GM21723 (cell line): ENCODE measurements at regions not wholly inside any gene's neighbourhood (a gene's known extent, or its start where the extent isn't known, plus 50 kb on each side); places are given as distances from the start of the nearest gene placed in this dataset.
"Not testable (repeated sequence)": the region's sequence is repeated elsewhere in the genome, so short reads cannot be mapped to it uniquely, and the experiment has no call there.

Experiments
- ATAC-seq: cut with Tn5 transposase; IDR thresholded peaks from one replicate; pipeline ENCODE4 v1.9.1; 2021; ENCODE audit warnings: mild to moderate bottlenecking, moderate library complexity; ENCODE audit not compliant: unreplicated experiment

- ATAC-seq: not testable (repeated sequence)
These were observed 156.4 kb upstream of the ETV3 start for GRCh38 chr1:157294387-157295145.

GRCh38 chr1:157292809-157293564 is 154.8 kb upstream of the ETV3 start:
- ATAC-seq: no peak

DNA sequence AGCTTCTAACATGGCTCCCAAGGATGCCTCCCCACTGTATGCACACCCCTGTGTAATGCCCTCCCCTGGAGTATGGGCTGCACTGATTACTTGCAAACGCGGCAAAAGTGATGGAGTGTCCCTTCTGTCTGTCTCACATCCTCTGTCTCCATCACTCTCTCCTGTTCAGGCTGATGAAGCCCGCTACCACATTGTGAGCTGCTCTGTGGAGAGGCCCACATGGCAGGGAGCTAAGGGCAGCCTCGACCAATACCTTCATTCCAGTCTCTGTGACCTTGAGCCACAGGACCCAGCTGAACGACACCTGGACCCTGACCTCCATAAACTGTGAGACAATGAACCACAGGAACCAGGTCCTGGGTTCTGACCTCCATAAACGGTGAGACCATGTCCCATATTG is 154.1 kb upstream of the ETV3 start:
- no peak for ATAC-seq

GRCh38 chr1:157291083-157291482 is 152.9 kb upstream of the ETV3 start:
- ATAC-seq: no peak

DNA sequence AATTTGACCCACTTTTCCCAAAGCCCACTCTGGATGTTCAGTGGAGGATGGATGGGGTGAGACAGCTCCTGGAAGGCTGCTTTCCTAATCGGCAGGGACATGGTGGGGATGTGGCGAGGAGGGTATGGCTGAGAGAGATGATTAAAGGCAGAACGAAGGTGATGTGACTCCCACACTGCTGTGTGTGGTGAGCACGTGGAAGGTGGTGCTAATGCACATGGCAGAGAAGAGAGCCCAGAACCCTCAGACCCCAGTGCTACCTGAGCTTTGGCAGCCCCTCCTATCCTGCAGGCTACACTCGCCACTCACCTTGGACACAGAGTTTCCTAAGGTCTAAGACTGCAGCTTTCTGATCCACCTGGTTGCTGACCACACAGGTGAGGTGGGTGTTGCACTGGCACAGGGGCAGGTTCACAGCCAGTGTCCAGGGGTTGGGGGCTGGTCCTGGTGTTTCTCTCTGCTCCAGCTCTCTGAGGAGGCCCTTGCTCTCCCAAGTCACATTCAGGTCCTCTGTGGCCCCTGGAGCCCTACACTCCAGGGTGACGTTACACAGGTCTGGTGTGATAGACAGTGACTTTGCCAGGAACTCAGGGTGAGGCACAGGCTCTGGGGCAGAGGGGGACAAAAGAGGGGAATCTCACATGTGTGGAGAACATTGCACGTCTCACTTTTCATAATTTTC is 151.4 kb upstream of the ETV3 start:
- no peak for ATAC-seq

DNA sequence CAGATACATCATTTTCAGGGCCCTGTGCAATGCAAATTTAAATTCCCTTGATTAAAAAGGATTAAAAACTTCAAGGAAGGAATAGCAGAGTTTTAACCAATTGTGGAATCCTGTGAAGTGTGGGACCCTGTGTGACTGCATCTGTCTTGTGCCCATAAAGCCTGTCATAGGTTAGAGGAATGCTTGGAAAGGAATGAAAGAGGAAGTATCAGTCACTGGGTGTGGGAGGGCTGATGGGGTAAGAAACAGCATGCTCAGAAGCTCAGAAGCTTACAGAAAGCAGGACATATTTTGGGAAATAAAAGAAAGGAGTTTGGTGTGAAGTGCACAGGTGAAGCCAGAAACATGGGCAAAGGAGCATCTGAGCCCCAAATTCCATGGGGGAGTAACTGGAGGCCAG is 150.8 kb upstream of the ETV3 start:
- ATAC-seq: no peak

DNA sequence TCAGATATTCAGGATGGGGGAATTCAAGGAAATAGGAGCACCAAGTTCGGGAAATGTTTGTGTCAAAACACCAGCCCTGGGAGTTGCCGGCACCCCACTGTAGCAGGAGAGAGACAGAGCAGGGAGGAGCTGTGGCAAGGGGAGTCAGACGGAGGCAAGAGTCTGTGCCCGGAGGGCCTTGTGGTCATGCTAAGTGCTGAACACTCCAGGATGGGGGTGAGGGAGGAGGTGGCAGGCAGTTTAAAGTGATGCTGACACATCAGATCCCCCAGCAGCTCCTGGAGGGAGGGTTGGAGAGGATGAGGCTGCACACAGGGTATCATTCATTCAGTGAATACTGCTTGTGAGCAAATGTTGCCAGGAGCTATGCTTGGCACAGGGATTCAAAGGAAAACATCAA is 150.3 kb upstream of the ETV3 start:
- ATAC-seq: no peak

DNA sequence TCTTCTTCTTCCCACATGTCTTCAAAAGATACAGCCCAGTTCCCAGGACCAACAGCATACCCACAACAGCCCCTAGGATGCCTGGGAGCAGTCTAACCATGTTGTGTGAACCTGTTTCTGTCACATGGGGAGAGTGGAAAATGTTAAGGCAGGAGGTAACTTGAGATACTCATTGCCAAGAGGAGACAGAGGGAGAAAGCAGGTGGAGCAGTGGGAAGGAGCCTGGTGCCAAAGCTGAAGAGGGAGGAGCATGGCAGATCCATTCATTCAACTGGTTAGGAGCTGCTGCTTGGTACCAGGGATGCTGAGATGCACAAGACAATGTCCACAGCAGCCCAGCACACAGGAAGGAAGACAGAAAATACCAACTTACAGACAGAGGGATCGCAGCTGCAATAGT is 149.8 kb upstream of the ETV3 start:
- ATAC-seq: no peak

GRCh38 chr1:157287462-157287861 is 149.3 kb upstream of the ETV3 start:
- ATAC-seq: no peak

- no peak for ATAC-seq
These were observed 148.6 kb upstream of the ETV3 start for GRCh38 chr1:157286646-157287420.

GRCh38 chr1:157286096-157286495 is 147.9 kb upstream of the ETV3 start:
- ATAC-seq: no peak

DNA sequence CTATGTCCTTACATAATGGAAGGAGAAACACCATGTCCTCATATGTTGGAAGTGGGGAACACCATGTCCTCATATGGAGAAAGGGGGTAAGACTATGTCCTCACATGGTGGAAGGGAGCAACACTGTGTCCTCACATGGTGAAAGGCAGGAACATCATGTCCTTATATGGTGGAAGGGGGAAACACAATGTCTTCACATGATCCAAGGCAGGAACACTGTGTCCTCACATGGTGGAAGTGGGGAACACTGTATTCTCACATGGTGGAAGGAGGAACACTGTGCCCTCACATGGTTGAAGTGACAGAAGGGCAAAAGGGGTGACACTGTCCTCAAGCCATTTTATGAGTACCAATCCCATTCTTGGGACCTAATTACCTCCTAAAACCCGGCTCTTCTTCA is 146.3 kb upstream of the ETV3 start:
- ATAC-seq: no peak

- no peak for ATAC-seq
These were observed 141.6 kb upstream of the ETV3 start for GRCh38 chr1:157279802-157280140.

DNA sequence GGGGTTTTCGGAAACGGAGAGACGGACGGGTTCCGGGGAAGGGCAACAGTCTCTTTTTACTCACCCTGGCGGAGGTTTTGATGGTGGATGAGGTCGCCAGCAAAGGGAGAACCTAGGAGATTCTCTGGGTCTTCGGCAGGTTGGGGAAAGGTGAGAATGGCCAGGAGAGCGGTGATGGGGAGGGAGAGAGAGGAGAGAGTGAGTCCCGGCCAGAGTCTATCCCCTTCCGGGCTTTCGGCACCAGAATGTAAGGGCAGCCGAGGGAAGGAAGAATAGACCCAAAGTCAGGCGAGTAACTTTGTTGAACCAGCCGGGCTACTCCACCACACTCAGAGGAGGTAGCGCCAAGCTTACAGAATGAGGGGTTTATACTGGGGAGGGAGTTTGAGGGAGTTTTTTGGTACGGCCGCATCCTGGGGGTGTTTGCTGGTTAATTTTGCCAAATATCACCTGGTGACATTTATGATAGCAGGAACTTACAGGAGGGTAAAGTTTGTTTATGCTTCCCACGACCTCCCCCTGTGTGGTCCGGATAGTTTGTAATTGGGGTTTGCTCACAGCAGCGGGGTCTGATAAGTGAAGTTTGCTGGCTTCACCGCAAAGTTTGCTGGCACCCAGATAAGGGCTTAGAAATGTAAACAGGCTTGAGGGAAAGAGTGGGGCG is 141.1 kb upstream of the ETV3 start:
- no peak for ATAC-seq

GRCh38 chr1:157278383-157279137 is 140.4 kb upstream of the ETV3 start:
- no peak for ATAC-seq

DNA sequence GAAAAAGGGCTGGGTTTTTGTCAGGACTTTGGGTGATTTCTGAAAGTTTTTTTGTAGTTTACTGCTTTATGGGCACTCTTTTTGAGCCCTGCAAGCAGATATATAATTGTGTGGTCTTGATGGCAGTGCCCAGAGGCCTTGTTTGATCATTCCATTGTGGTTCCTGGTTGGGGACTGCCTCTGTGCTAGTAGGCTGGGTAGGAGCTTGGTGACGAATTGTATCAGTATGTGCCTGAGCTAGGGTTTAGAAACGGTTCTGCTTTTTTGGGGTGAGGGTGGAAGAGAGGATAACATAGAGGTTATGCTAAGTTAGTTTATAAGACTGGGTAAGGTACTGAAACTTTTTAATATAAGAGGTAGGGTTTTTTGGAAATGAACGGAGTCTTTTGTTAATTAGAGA is 139.7 kb upstream of the ETV3 start:
- no peak for ATAC-seq

DNA sequence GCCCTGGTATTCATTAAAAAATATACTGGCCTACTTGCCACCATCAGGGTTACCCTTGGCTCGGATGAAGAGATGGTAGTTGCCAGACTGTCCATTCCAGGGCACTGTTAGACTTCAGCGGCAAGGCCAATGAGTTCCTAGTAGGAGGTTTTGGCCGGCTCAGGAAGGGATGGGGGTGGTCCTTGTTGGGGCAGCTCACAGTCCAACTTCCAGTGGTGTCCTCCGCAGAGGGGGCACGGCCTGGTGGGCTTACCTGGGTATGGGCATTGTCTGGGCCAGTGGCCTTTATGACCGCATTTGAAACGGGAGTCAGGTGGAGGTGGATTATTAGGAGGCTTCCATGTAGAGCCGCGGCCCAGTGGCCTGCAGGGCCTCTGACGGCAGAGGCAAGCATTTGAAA is 139.1 kb upstream of the ETV3 start:
- ATAC-seq: no peak

GRCh38 chr1:157274698-157275534 is 136.7 kb upstream of the ETV3 start:
- ATAC-seq: no peak
